ENCODE measurements at regions not wholly inside any gene's neighbourhood (a gene's known extent, or its start where the extent isn't known, plus 50 kb on each side); places are given as distances from the start of the nearest gene placed in this dataset.

DNA sequence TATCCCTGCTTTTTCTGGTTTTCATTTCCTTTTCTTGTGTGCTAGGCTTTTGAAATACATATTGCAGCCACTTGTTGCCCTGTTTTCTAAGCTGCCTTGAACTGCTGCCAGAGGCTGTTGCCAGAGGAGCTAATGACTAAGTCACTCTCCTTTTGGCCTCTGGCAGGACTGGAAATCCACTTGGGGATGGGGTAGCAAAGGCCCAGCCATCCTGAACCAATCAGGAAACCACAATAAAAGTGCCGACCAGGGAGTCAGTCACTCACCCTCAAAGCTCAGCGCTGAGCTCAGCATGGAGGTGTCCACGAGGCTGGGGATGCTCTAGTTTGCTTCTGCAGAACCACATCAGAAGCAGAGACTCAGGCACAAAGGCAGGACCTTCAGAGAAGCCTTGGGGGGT is 813.0 kb downstream of the DHX35 start:
- Histone ChIP-seq H2AFZ (ENCODE audit: low read depth, low read length) (no peak overlapping the region), H3K27me3 (ENCODE audit: low read depth, low read length) (no peaks in the 10 kb centered on the region), H3K4me1 (ENCODE audit: low read length) (peaks cover 29% of the 10 kb centered on the region), H3K4me2 (ENCODE audit: low read length) (no peak overlapping the region), H3K9ac (ENCODE audit: low read length) (no peak overlapping the region), H3K36me3 (replicated peaks; ENCODE audit: low read depth, low read length) (peaks cover 10% of the 10 kb centered on the region), H3K27ac (ENCODE audit: low read length) (no peak overlapping the region), H3K9me3 (ENCODE audit: insufficient read depth, low read length) (peaks cover 19% of the 10 kb centered on the region), H4K20me1 (ENCODE audit: insufficient read depth, low read length) (no peaks in the 10 kb centered on the region), H3K4me3 (ENCODE audit: low read length) (no peak overlapping the region), H3K79me2 (ENCODE audit: low read length) (no peaks in the 10 kb centered on the region)
- no peak for TF ChIP-seq EZH2phosphoT487 (IDR thresholded peaks at IDR 0.05; ENCODE audit: low read depth)
- TF ChIP-seq, protein P1, sequence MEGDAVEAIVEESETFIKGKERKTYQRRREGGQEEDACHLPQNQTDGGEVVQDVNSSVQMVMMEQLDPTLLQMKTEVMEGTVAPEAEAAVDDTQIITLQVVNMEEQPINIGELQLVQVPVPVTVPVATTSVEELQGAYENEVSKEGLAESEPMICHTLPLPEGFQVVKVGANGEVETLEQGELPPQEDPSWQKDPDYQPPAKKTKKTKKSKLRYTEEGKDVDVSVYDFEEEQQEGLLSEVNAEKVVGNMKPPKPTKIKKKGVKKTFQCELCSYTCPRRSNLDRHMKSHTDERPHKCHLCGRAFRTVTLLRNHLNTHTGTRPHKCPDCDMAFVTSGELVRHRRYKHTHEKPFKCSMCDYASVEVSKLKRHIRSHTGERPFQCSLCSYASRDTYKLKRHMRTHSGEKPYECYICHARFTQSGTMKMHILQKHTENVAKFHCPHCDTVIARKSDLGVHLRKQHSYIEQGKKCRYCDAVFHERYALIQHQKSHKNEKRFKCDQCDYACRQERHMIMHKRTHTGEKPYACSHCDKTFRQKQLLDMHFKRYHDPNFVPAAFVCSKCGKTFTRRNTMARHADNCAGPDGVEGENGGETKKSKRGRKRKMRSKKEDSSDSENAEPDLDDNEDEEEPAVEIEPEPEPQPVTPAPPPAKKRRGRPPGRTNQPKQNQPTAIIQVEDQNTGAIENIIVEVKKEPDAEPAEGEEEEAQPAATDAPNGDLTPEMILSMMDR (IDR thresholded peaks at IDR 0.05; ENCODE audit: low read depth, low read length): no peak

DNA sequence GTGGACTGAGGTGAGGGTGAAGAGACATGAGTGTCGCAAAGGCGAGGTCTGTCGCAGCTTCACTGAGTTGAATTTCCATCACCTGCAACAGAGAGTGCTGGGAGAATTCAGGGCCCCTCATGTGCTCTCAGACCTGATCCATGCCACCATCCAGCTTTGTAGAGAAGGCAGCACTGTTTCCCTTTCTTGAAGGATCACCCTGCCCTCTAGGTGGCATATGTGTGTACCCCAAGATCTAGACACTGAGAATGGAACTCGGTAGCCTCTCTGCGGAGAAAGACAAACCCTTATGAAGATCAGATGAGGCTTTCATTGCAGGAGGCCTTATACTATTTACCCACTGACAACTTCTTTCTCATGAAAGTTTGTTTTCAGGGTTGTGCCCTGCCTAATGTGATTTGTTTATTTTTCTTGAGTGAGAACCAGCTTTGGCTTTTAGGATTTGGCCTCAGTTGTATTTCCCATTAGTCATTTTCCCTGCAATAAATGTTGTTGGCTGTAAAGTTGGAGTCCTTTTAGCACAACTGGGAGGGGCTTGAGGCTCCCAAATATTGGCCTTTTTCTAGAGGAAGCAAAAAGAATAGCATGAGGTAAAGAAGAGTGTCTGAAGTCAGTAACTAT is 811.3 kb downstream of the DHX35 start:
- Histone ChIP-seq H3K27me3 (ENCODE audit: low read depth, low read length) (no peaks in the 10 kb centered on the region), H3K9me3 (ENCODE audit: insufficient read depth, low read length) (peaks cover 25% of the 10 kb centered on the region), H3K36me3 (replicated peaks; ENCODE audit: low read depth, low read length) (peaks cover 10% of the 10 kb centered on the region), H3K79me2 (ENCODE audit: low read length) (no peaks in the 10 kb centered on the region), H4K20me1 (ENCODE audit: insufficient read depth, low read length) (no peaks in the 10 kb centered on the region), H2AFZ (ENCODE audit: low read depth, low read length) (no peak overlapping the region), H3K4me1 (ENCODE audit: low read length) (peaks cover 16% of the 10 kb centered on the region), H3K4me2 (ENCODE audit: low read length) (no peak overlapping the region), H3K9ac (ENCODE audit: low read length) (no peak overlapping the region), H3K27ac (ENCODE audit: low read length) (no peak overlapping the region), H3K4me3 (ENCODE audit: low read length) (no peak overlapping the region)
- TF ChIP-seq, protein P1 (IDR thresholded peaks at IDR 0.05; ENCODE audit: low read depth, low read length): peak; percentile 37; the same call in 1 of the 2 replicates
- TF ChIP-seq EZH2phosphoT487 (IDR thresholded peaks at IDR 0.05; ENCODE audit: low read depth): no peak

DNA sequence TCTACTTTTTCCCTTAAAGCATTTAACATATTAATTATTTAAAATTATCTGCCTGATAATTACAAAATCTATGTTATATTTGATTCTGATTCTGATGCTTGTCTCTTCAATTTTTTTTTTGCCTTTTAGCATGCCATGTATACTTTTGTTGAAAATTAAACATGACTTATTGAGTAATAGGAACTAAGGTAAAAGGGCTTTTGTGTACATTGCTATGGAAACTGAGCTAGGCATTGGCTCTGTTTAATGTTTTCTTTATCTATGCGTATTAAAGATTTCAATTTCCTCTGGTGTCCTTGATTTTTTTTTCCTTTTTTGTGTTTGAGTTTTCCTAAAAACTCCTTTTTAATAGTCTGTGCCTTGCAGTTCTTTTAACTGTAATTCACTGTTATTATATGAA is 805.2 kb downstream of the DHX35 start:
- Histone ChIP-seq H3K27ac (ENCODE audit: low read length) (no peak overlapping the region), H3K4me2 (ENCODE audit: low read length) (no peak overlapping the region), H3K79me2 (ENCODE audit: low read length) (no peaks in the 10 kb centered on the region), H3K9me3 (ENCODE audit: insufficient read depth, low read length) (peaks cover 35% of the 10 kb centered on the region), H4K20me1 (ENCODE audit: insufficient read depth, low read length) (no peaks in the 10 kb centered on the region), H3K27me3 (ENCODE audit: low read depth, low read length) (no peaks in the 10 kb centered on the region), H3K4me1 (ENCODE audit: low read length) (no peaks in the 10 kb centered on the region), H3K4me3 (ENCODE audit: low read length) (no peak overlapping the region), H2AFZ (ENCODE audit: low read depth, low read length) (no peak overlapping the region), H3K36me3 (replicated peaks; ENCODE audit: low read depth, low read length) (no peaks in the 10 kb centered on the region), H3K9ac (ENCODE audit: low read length) (no peak overlapping the region)
- TF ChIP-seq EZH2phosphoT487 (IDR thresholded peaks at IDR 0.05; ENCODE audit: low read depth): no peak
- TF ChIP-seq, protein P1 (IDR thresholded peaks at IDR 0.05; ENCODE audit: low read depth, low read length): no peak

DNA sequence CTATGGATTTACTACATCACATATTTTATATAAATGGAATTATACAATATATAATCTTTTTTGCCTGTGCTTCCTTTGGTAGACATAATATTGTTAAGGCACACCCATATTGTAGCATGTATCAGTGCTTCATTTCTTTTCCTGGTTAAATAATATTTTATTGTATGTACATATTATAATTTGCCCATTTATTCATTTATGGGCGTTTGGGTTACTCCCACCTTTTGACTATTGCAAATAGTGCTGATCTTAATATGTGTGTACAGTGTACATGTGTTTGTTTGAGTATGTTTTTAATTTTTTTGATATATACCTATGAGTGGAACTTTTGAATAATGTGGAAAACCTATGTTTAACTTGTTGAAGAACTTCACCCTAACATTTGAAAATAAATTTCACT is 804.2 kb downstream of the DHX35 start:
- Histone ChIP-seq H4K20me1 (ENCODE audit: insufficient read depth, low read length) (no peaks in the 10 kb centered on the region), H3K79me2 (ENCODE audit: low read length) (no peaks in the 10 kb centered on the region), H3K27ac (ENCODE audit: low read length) (no peak overlapping the region), H3K4me1 (ENCODE audit: low read length) (no peaks in the 10 kb centered on the region), H3K36me3 (replicated peaks; ENCODE audit: low read depth, low read length) (no peaks in the 10 kb centered on the region), H3K27me3 (ENCODE audit: low read depth, low read length) (no peaks in the 10 kb centered on the region), H3K4me2 (ENCODE audit: low read length) (no peak overlapping the region), H3K4me3 (ENCODE audit: low read length) (no peak overlapping the region), H3K9me3 (ENCODE audit: insufficient read depth, low read length) (peaks cover 31% of the 10 kb centered on the region), H2AFZ (ENCODE audit: low read depth, low read length) (no peak overlapping the region), H3K9ac (ENCODE audit: low read length) (no peak overlapping the region)
- TF ChIP-seq, protein P1 (IDR thresholded peaks at IDR 0.05; ENCODE audit: low read depth, low read length): no peak
- no peak for TF ChIP-seq EZH2phosphoT487 (IDR thresholded peaks at IDR 0.05; ENCODE audit: low read depth)
